Peyer's patch (tissue), 4 donors: ENCODE measurements at regions not wholly inside any gene's neighbourhood (a gene's known extent, or its start where the extent isn't known, plus 50 kb on each side); places are given as distances from the start of the nearest gene placed in this dataset.

Source experiments
- POLR2A ChIP-seq, 2 donors: fragments of 450-650 bp; IDR thresholded peaks; one replicate each; pipeline ENCODE4 v1.5.1; 2017; ENCODE audit warnings: antibody characterized with exemption in 2 of 2, mild to moderate bottlenecking in 2 of 2, moderate library complexity in 2 of 2
- TF ChIP-seq, protein P1 (sequence below), 6 experiments: fragments of 450-650 bp in 4 of 6; fragments of 200-600 bp in 2 of 6; sonication (generic) in 1 of 6; IDR thresholded peaks; one replicate each; pipeline ENCODE4 v1.5.1; 2017 to 2019; ENCODE audit warnings: antibody characterized with exemption in 6 of 6, mild to moderate bottlenecking in 3 of 6, moderate library complexity in 1 of 6

DNA sequence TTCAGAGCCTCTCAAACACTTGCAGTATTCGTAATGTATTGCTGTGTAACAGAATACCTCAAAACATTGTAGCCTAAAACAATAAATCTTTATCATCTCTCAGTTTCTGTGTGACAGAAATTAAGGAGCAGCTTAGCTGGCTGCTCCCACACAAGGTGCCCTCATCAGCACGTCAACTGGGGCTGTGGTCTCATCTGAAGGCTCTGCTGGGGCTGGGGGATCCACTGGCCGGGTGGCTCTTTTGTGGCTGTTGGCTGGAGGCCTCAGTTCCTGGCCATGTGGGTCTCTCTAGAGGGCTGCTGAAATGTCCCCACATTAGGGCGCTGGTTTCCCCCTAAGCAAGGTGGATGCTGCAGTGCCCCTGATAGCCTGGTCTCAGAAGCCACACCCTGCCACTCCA is 113.4 kb upstream of the CIBAR2 start:
- TF ChIP-seq, protein P1, sequence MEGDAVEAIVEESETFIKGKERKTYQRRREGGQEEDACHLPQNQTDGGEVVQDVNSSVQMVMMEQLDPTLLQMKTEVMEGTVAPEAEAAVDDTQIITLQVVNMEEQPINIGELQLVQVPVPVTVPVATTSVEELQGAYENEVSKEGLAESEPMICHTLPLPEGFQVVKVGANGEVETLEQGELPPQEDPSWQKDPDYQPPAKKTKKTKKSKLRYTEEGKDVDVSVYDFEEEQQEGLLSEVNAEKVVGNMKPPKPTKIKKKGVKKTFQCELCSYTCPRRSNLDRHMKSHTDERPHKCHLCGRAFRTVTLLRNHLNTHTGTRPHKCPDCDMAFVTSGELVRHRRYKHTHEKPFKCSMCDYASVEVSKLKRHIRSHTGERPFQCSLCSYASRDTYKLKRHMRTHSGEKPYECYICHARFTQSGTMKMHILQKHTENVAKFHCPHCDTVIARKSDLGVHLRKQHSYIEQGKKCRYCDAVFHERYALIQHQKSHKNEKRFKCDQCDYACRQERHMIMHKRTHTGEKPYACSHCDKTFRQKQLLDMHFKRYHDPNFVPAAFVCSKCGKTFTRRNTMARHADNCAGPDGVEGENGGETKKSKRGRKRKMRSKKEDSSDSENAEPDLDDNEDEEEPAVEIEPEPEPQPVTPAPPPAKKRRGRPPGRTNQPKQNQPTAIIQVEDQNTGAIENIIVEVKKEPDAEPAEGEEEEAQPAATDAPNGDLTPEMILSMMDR (IDR thresholded peaks at IDR 0.05) = no peak
- TF ChIP-seq POLR2A (IDR thresholded peaks at IDR 0.05) = no peak
